ENCODE measurements at regions not wholly inside any gene's neighbourhood (a gene's known extent, or its start where the extent isn't known, plus 50 kb on each side); places are given as distances from the start of the nearest gene placed in this dataset.

DNA sequence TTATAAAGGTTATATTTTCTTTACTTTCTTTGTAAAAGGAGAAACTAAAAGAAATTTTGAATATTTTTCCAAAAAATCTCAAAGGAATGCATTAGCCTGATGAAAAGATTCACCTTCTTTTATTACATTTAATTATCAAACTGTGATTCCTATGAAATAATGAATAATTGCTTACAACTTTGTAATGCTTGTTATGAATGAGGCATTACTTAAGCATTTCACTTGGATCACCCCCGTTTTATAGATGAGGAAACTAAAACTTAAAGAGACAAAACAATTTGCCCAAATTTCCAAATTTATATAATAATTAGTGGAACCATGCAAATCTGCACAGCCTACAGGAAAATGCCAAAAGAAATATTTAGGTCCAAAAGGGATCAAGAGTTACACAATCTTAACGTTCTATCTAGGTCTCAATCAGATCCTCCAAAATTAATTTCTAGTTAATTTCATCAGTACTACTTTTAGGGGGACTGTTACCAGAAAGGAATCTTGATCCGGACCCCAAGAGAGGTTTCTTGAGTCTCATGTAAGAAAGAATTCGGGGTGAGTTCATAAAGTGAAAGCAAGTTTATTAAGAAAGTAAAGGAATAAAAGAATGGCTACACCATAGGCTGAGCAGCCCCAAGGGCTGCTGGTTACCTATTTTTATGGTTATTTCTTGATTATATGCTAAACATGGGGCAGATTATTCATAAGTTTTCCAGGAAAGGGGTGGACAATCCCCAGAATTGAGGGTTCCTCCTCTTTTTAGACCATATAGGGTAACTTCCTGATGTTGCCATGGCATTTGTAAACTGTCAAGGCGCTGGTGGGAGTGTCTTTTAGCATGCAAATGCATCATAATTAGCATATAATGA lies 288.0 kb downstream of the ADGB start:
- DNase-seq (ENCODE audit: low read depth, low spot score) = no peak

DNA sequence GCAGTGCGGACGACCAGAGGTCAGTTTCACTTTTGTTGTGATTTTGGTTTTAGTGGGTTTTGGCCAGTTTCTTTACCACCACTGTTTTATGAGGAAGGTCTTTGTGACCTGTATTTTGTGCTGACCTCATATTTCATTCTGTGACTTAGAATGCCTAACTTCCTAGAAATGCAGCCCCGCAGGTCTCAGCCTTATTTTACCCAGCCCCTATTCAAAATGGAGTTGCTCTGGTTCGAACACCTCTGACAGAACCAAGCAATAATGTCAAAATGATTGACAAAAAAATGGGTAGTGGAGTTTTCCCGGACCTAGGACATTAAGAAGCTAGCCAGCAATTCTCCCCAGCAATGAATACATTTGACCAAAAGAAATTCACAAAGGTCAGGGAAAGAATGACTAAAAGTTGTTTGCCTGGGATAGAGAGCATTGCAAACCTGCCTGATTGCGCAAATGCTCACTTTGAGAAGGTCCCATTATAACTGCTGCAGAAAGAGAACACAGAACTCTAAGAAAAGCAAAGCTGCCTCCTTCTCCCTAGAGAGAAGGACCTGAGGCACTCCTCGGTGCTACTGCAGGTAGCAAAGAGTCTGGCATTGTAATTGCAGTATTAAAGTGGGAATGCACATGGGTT lies 288.8 kb downstream of the ADGB start:
- DNase-seq (ENCODE audit: low read depth, low spot score) = no peak

DNA sequence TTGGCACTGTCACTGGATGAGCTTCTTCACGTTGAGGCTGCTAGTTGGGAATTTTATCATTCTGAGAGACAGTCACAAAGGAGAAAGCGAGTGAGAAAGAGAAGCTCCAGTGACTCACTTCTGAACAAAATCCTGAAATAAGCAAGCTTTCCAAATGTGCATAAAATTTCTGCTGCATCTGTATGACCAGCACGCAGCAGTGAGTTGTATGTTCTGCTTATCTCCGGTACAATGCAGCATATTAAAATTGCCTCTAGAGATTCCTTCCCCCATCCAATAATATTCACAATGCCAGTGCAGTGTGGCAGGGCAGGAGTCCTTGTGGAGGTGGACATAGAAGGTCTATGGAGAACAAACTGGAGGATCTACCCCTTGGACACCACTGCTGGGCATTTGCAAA lies 290.5 kb downstream of the ADGB start:
- no peak for DNase-seq (ENCODE audit: low read depth, low spot score)

DNA sequence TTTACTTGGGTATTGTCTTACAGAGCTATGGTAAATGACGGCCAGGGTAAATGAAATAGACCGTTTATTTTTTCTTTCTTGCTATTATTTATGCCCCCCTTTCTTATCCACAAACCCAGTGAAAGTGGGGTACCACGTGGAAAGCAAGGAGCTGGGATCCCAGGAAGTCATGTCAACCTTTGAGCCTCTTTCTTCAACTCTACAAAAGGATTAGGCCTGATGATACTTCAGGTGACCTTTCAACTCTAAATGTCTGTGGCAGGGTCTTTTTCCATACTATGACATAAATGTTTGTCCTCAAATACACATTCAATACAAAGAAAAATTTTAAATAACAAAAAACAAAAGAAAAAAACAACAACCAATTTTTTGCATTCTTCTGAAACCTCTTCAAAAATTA lies 291.4 kb downstream of the ADGB start:
- no peak for DNase-seq (ENCODE audit: low read depth, low spot score)

DNA sequence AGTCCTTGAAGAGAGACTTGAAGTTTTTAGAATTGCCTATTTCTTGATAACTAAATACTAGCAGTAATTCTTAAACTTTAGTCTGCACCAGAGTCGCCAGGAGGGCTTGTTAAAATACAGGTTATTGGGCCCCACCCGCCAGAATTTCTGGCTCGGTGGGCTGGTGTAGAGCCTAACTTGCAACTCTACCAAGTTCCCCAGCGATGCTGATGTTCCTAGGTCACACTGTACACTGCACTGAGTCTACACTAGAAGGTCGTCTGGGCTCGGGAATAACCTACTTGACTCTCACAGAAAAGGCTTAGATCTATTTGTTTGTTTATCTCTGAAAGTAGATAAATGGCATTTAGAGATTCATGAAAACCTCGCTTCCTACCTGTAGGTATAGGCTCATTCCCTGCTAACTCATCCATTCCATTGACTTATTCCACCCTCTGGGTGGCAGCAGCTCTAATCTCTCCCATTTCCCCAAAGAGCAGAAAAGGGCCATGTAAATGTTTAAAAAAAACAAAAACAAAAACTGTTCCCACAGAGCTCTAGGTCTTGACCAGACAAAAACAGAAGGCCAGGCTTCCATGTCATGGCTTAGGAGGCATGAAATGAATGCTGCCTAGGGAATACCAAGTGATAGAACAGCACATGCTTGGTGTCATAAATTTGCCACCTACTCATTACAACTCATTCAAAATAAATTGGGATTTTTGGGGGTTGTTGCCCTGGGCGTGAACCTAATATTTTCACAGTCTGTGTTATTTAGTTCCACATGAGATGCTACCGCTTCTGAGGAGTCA lies 292.1 kb downstream of the ADGB start:
- DNase-seq (ENCODE audit: low read depth, low spot score) = no peak

DNA sequence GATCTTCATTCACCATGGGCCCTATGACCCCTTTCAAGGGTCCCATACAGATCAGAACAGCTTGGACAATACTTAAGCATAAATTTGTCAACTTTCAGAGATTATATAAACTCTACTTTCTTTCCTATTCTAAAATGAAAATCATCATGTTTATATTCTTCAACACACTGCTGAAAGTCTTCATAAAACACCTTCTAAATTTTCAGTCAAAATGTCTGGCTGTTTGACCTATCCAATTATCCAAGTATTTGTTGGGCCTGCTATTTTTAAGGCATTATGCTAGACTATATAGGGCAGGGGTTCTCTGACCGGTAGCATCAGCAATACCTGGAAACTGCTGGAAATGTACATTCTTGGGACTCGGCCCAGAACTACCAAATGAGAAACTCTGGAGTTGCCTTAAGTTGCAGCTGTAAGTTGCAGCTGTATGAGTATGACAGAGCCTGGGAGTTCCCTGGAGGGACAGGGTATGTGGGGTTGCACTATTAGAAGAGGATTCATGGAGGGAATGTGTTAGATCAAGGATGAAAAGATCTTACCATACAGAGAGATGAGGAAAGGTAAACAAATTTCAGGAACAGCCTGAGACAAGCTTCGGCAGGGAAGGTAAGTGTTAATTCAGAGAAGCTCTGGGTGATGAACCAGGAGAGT lies 293.0 kb downstream of the ADGB start:
- DNase-seq (ENCODE audit: low read depth, low spot score) = no peak

DNA sequence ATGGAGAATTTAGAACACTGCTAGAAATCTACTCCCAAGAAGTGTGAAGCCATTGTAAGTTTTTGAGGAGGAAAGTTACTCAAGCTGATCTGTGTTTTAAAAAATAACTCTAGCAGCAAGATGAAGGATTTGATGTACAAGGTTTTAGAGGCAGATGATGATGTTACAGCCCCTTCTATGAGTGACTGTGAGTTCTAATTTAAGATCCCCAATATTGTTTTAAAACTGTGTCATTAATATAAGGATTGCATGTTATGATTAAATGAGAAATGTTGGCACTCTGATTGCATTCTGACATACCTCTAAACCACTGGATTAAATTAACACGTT lies 293.5 kb downstream of the ADGB start:
- DNase-seq (ENCODE audit: low read depth, low spot score) = no peak

DNA sequence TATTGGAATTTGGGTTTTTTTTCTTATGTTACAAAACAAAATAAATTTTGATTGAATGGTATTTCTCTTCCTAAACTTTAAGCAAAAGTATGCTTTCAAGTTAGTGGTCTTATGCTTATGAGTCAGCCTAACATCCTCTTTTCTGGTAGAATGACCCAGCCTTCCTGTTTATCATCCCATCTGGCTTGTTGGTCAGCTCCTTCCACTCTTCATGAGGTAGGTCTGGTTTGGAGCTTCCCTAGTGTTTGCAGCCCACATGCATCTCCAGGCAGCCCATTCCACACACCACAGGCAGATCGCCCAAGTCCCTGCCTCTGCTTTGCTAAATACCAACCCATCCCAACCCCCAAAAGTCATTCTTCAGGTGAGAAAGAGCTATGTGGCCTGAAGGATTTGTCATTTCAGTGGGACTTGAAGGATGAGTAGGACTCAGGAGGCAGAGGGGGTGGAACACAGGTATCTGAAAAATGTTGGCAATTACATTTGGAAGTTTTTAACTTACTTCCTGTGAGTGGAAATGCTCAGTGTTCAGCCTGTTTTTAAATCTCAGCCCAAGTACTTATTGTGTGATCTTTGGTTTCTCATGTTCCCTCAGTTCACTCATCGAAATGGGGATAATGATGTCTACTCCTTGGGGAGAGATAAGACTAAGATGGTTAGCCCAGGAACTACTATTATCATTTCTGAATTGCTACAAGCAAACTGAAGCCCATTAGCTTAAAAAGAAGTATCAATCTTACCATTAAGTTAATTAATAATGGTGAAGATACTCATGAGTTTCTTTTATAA lies 294.0 kb downstream of the ADGB start:
- DNase-seq (ENCODE audit: low read depth, low spot score) = no peak

DNA sequence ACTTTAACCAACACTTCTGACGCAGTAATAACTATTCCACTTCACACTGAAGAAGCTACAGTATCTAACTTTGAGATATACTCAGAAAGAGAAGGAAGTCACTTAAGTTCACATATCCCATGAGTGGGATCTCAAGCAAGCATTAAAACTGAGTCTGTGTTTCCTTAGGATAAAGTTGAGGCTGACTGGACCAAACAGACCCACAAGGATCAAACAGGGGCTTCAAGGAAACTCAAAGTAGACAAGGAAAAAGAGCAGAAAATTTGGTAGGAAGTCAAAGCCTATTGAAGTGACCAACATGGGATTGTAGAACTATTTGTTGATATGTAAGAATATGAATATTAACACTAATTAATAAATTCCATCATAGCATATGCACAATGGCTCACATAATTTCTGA lies 294.9 kb downstream of the ADGB start:
- no peak for DNase-seq (ENCODE audit: low read depth, low spot score)

DNA sequence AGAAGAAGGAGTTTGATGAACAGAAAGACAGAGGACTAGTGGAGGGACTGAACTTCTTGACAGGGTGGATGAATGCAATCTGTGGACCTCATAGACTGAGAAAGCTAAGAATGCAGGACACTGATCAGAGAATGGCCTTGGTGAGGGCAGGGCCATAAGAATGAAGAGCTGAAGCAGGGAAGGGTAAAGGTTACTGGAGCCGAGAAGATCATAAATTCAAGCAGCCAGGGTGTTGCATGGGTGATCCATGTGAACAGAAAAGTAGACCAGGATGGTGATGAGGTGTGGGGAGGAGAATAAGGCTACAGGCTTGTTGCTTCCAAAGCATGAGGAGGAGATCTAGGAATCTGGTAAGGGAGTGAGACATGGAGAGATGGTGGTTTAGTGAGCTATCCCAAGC lies 295.9 kb downstream of the ADGB start:
- no peak for DNase-seq (ENCODE audit: low read depth, low spot score)

DNA sequence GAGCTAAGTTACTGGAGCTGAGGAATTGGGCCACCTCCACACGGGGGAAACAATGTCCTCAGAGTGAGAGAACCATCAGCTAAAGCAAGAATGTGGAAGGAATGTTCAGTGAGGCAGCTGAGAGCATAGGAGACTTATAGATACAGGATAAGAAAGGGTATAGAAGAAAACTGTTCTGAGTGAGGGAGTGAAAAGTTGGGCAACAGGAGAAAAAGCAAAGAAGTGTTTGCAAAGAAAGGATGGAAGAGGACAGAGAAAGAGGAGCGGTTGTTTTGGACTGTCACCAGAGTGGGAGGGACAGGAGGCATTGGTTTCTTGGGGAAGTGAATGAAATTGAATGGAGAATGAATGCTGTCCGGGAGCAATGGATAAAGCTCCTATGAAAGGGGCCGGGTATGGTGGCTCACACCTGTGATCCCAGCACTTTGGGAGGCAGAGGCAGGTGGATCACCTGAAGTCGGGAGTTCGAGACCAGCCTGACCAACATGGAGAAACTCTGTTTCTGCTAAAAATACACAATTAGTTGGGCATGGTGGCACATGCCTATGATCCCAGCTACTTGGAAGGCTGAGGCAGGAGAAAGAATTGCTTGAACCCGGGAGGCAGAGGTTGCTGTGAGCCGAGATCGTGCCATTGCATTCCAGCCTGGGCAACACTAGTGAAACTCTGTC lies 296.5 kb downstream of the ADGB start:
- DNase-seq (ENCODE audit: low read depth, low spot score) = no peak

DNA sequence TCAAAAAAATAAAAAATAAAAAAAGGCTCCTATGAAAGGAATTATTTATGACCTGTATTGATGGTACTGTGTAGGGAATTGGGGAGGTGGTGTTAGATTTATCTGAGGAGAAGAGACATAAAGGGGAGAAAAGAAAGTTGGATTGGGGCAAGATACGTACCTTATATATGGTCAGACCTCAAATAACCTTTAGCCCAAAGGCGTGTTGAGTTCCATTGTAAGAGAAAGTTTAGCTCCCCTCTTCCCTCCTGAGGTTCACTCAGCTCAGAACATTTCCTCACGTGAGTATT lies 296.9 kb downstream of the ADGB start:
- DNase-seq (ENCODE audit: low read depth, low spot score) = no peak

DNA sequence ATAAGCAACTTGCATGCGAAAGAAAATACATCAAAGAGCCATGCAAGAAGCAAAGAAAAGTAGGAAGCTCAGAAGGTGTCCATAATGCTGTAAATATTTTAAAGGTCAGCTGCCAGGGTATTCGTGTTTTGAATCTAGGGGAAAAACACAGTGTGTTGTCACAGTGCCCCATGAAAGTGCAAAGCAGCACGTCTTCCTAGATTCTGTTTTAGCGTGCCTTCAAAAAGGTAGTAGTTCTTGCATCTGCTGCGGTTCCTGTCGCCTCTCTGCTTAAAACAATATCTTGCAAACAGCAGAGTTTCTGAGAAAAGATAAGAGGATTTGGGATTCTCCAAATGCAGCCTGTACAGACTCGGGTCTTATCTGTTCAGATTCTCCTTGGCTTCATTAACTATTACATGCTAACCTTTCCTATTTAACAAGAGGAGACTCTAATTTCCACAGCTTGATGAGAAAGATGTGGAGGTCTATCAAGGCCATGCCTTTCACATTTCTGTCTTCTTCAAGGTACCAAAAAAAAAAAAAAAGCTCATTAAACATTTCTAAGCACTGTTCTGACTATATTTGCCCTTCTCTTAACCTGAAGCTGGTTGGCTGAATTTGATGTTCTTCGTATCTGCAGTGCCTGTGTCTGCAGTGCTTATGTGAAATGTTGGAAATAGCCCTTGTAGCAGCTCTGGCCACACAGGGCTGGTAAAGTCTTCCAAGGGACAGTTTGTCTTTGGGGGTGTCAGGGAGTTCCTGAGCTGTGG lies 297.5 kb downstream of the ADGB start:
- DNase-seq (ENCODE audit: low read depth, low spot score) = no peak

DNA sequence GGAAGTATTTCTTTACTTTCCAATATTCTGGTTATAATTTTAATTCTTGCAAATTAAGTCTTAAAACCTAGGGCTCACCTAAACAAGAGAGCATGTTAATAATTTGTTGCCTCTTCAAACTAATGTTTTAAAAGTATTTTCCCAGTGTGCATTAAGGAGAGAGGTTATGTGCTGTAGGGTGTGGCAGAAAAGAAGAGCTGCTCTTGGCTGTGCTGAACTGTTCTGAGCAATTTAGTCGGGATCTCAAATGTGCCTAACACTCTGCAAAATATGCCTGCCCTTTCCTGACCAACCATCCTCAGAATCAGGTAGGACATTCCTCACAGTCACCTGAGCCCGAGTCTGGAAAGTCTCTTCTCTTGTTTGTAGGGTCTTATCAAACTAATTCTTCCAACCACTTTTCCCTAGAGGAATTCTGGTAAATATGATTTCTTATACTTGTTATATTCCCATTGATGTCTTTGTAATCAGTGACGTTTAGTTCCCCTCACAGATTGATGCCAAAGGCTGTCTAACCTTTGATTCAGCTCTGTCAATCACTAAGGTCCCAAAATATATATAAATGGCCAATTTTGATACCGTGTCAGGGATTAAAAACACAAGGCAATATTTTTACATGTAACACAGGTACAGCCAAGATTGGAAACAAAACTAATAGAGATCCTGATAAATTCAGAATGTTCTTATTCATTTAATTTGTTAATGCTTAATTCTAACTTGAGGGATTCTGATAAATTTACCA lies 298.4 kb downstream of the ADGB start:
- DNase-seq (ENCODE audit: low read depth, low spot score) = no peak

DNA sequence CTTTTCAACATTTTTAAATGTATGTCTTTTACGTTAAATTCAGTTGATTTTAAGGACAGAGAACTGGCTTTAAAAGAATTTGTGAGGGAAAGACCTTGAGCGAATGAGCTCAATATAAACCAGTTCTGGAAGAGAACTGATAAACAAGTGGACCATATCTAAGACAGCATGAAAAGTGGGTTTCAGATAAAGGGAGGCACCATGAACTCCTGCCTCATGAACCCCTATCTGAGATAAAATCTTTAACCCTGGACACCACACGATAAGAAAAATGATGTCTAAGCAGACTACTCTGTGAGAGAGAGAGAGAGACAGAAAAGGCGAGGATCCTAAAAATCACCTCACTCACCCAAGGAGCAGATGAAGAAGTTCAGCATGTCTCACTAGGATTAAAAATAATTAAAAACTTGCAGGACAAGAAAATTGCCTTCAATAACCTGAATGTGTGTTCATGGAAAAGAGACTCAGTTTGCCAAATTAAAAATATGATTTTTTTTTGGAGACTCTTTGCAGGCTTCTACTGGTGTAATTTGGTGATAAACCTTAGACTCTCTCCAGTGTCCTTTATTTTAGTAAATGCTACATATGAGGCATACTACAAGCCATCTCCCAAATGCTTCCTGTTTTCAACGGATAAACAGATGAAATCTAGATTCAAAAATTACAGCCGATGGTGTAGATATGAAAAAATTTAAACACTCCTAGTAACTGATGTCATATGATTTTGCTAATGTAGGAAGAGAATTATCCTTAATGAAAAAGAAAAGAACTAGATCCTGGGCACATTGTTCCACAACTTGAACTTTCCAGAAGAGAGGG lies 299.5 kb downstream of the ADGB start:
- DNase-seq (ENCODE audit: low read depth, low spot score) = no peak

DNA sequence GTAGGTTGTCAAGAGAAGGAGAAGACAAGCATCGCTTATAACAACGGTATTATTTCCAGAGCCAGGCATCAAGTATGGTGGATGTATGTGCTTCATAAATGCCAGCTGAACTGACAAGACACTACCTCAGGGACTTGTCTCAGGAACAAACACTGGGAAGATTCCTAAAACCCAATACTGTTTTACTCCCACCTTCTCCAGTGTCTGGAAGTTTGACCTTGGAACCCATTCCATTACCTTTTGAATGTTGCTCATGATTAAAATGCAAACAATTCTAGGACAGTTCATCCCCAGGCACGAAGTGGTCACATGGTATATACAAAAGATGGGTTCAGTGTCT lies 300.1 kb downstream of the ADGB start:
- DNase-seq (ENCODE audit: low read depth, low spot score) = no peak

DNA sequence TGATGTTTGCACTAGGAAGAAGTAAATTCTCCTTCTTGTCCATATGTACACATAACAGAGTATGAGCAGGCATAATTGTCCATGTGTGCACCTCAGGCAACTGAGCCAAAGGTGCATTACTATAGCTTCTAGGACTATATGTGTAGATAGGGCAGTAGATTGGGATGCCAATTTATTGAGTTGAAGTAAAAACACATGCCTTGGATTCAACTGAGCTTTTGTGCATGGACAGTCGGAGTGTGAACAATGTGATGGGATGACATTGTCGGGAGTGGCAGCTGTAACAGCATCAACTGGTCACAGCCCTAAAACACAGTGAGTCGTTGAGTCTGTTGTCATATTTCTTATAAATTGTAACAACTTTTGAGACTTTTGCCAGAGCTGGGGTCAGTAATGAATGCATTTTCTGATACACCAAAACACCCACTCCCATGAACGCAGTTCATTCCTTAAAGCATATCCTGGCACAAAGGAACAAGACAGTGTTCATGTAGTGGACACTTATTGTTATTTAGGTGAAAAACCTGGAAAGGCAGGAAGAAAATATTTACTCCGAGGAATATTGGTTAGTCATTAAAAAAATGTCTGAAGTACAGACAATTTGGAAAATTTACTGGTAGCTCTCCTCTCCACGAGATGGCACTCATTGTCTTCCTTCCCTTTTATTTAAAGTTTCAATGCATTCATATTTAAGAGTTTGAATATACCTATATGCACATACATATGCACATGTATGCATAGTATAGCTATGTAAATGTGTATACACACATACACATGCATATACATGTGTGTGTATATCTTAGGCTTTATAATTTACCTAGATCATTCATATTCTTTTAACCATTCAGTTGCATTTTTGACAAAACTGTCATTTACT lies 302.0 kb upstream of the STXBP5 start:
- no peak for DNase-seq (ENCODE audit: low read depth, low spot score)

DNA sequence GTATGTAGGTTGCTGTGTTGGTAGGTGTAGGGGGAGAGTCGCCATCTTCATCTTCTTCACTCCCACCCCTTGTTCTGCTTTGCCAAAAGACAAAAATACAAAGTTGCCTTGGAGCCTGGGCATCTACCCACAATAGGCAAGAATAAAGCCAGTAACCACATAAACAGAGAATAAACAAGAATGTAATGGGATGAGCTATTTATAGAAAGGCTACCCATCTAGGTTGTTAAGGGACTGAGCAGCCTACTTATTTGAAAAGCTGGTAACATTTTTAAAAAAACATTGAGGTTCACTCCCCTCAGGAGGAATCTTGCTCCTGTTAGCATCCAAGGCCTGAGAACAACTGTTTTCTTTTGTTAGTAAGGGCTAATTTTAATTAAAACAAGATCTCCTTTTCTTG lies 301.4 kb upstream of the STXBP5 start:
- DNase-seq (ENCODE audit: low read depth, low spot score) = no peak

Measured in ELF-1 (cell line).